HepG2 (cell line): ENCODE measurements at regions not wholly inside any gene's neighbourhood (a gene's known extent, or its start where the extent isn't known, plus 50 kb on each side); places are given as distances from the start of the nearest gene placed in this dataset.

ENCODE experiments used
- ATAC-seq: fragments of 200-7000 bp; cut with Tn5 transposase; 3 replicates; pipeline ENCODE4 v1.9.1; 2020; ENCODE audit warnings: mild to moderate bottlenecking, moderate library complexity
- BruUV-seq: library from RNA; stranded (reverse); fragments of 400-500 nt; replicated peaks from 2 replicates; lab custom pipeline; 2021; lab: Mats Ljungman, UMichigan
- CTCF ChIA-PET: fragments of 300-600 bp; formaldehyde crosslinking; extraction: SDS; loops from one replicate; lab custom pipeline; 2021; ENCODE audit warnings: low total read pairs, inconsistent platforms, low intra/inter-chr PET ratio; lab: Yijun Ruan, JAX
- POLR2A ChIA-PET: fragments of 350-600 bp; sonication (Branson Sonifier 250); formaldehyde crosslinking; loops from one replicate; lab custom pipeline; 2020; ENCODE audit warnings: antibody characterized with exemption, inconsistent platforms; lab: Yijun Ruan, JAX
- DNase-seq: peaks from one replicate; pipeline ENCODE4 v3.0.0-alpha.2; 2015; ENCODE audit warnings: low spot score
- FAIRE-seq: peaks from 3 replicates; lab custom pipeline; 2011; peaks lifted over from hg19 to GRCh38; lab: Jason Lieb, UNC
- H2AFZ ChIP-seq: one replicate; pipeline ENCODE4 v1.6.1; 2011; ENCODE audit warnings: low read length, inconsistent platforms
- H3K27ac ChIP-seq: fragments of 300-600 bp; 3 replicates; pipeline ENCODE4 v1.8.0; 2011; ENCODE audit warnings: mixed run types, mild to moderate bottlenecking, mixed read lengths, low read length, inconsistent platforms; ENCODE audit not compliant: insufficient read depth; ENCODE audit errors: extremely low read length
- H3K27me3 ChIP-seq, 2 experiments: fragments of 200-600 bp in 1 of 2; 2 replicates in 1 of 2; 3 replicates in 1 of 2; pipeline versions ENCODE4 v1.6.0 to v1.8.0; 2011; ENCODE audit warnings: low read length in 2 of 2, mild to moderate bottlenecking in 2 of 2, moderate library complexity in 2 of 2, inconsistent platforms in 1 of 2; ENCODE audit not compliant: insufficient read depth in 2 of 2, control insufficient read depth in 1 of 2
- H3K36me3 ChIP-seq, 2 experiments: fragments of 200-600 bp in 1 of 2; replicated peaks in 1 of 2; 2 replicates in 1 of 2; 3 replicates in 1 of 2; pipeline versions ENCODE4 v1.5.1 to v1.8.0; 2011; ENCODE audit warnings: low read length in 2 of 2, inconsistent platforms in 1 of 2; ENCODE audit not compliant: insufficient read depth in 2 of 2, control insufficient read depth in 1 of 2
- H3K4me1 ChIP-seq: 2 replicates; pipeline ENCODE4 v1.5.1; 2012; ENCODE audit warnings: low read length, inconsistent platforms; ENCODE audit not compliant: insufficient read depth
- H3K4me2 ChIP-seq: 2 replicates; pipeline ENCODE4 v1.6.0; 2011; ENCODE audit warnings: low read depth, low read length, inconsistent platforms
- H3K4me3 ChIP-seq, 3 experiments: fragments of 200-600 bp in 1 of 3; sonication (generic), shearing (Covaris generic) in 1 of 3; replicated peaks in 1 of 3; 2 replicates each; pipeline ENCODE4 v1.5.1; 2011 to 2016; ENCODE audit warnings: low read length in 3 of 3, inconsistent platforms in 2 of 3, low read depth in 2 of 3, mild to moderate bottlenecking in 2 of 3, control low read depth in 1 of 3, mixed read lengths in 1 of 3; ENCODE audit not compliant: insufficient read depth in 1 of 3
- H3K79me2 ChIP-seq: one replicate; pipeline ENCODE4 v1.6.1; 2011; ENCODE audit warnings: low read length, inconsistent platforms; ENCODE audit not compliant: insufficient read depth
- H3K9ac ChIP-seq: 2 replicates; pipeline ENCODE4 v1.6.0; 2011; ENCODE audit warnings: mild to moderate bottlenecking, low read depth, low read length, inconsistent platforms; ENCODE audit not compliant: insufficient read depth
- H3K9me3 ChIP-seq: 2 replicates; pipeline ENCODE4 v1.5.1; 2012; ENCODE audit warnings: mild to moderate bottlenecking, low read length
- H4K20me1 ChIP-seq: 2 replicates; pipeline ENCODE4 v1.6.0; 2011; ENCODE audit warnings: inconsistent platforms, mild to moderate bottlenecking, low read length, moderate library complexity; ENCODE audit not compliant: insufficient read depth
- ADNP ChIP-seq: sonication (generic); formaldehyde crosslinking; IDR thresholded peaks from 2 replicates; pipeline ENCODE4 v1.4.0; 2020; ENCODE audit warnings: missing genetic modification reagents
- IRF2 ChIP-seq: IDR thresholded peaks from 2 replicates; pipeline ENCODE4 v1.6.1; 2018; ENCODE audit warnings: missing genetic modification reagents, missing compliant biosample characterization
- MIER2 ChIP-seq: IDR thresholded peaks from 2 replicates; pipeline ENCODE4 v1.6.1; 2016; ENCODE audit warnings: missing biosample characterization, missing genetic modification reagents
- TSC22D2 ChIP-seq: sonication (generic); formaldehyde crosslinking; IDR thresholded peaks from 2 replicates; pipeline ENCODE4 v1.5.1; 2020; ENCODE audit warnings: missing genetic modification reagents, mild to moderate bottlenecking, borderline replicate concordance
- WGBS: methylation state at CpG from one replicate; pipeline ENCODE4 v1.1.6; 2017; ENCODE audit warnings: low lambda C conversion rate; 5-methylcytosine and 5-hydroxymethylcytosine counted together
- in situ Hi-C: cut with HindIII; loops from 2 replicates; pipeline ENCODE4 v1.10.0; 2017; ENCODE audit warnings: low pct_unique_long_range_greater_than_20kb; ENCODE audit not compliant: extremely low pct_ligation_motif_present
- intact Hi-C: fragments of 100-400 bp; cut with micrococcal nuclease; formaldehyde crosslinking; loops from one replicate; pipeline ENCODE4 v1.10.0; 2022; ENCODE audit not compliant: unreplicated experiment
- TF ChIP-seq, protein P1 (sequence below): sonication (generic); formaldehyde crosslinking; IDR thresholded peaks from 2 replicates; pipeline ENCODE4 v1.5.1; 2020; ENCODE audit warnings: missing genetic modification reagents, mild to moderate bottlenecking, borderline replicate concordance

DNA sequence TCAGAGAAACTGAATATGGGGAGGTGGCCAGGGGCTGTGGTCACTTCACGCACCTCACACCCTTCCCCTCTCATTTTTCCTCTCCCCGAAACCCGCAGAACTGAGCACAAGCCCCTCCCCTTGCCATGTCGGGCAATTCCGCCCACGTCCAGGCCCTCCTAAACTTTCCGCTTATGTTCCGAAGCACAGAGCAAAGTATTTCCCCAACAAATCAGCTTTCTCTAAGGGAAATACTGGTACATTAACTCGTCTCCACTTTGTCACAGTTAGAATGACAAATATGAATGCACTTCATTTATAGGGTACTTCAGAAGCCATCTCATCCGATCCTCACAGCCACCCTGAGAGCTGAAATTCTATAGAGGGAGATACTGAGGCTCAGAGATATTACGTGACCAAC is 94.7 kb upstream of the TMEM45B start:
- no peak overlapping the region for H3K4me2 ChIP-seq
- BruUV-seq, result no TSS peak
- in situ Hi-C loops, result no loop called here
- no peak overlapping the region for H3K4me3 ChIP-seq
- H3K79me2 ChIP-seq, result no peaks in the 10 kb centered on the region
- H3K9ac ChIP-seq, result no peak overlapping the region
- POLR2A ChIA-PET, result no interaction called here
- ATAC-seq (no peak), FAIRE-seq (no peak), DNase-seq (no peak)
- H3K36me3 ChIP-seq, result no peaks in the 10 kb centered on the region
- no peaks in the 10 kb centered on the region for H4K20me1 ChIP-seq
- H3K9me3 ChIP-seq, result no peaks in the 10 kb centered on the region
- no peaks in the 10 kb centered on the region for H3K4me1 ChIP-seq
- WGBS, result 40% methylated on average over 11 of the region's 11 CpGs
- intact Hi-C loops, result no loop called here
- H3K27ac ChIP-seq, result no peak overlapping the region
- TF ChIP-seq ADNP (CRISPR knock-in tag), result no peak
- no peak for TF ChIP-seq MIER2
- TF ChIP-seq TSC22D2, result no peak
- no peak overlapping the region for H2AFZ ChIP-seq
- CTCF ChIA-PET, result no interaction called here
- peaks cover 8 to 47% of the 10 kb centered on the region in 2 experiments; a peak in 3 of 5 replicates for H3K27me3 ChIP-seq

DNA sequence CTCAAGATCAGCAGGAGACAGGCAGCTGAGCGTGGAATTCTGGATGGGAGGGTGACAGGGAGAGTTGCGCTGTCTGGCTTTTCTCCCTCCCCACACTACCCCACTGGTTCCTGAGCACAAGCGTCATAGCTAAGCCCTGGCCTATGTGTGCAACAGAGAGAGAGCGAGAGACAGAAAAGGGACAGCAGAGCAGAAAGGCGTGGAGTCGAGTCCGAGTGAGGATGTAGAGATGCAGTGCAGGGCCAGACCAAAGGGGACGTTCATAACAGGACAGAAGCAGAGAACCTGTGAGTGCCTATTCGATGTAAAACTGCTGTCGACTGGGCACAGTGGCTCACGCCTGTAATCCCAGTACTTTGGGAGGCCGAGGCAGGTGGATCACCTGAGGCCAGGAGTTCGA is 94.0 kb upstream of the TMEM45B start:
- no peaks in the 10 kb centered on the region for H3K79me2 ChIP-seq
- H3K4me3 ChIP-seq, result no peak overlapping the region
- no peaks in the 10 kb centered on the region for H3K36me3 ChIP-seq
- no peak for ATAC-seq
- H3K27ac ChIP-seq, result no peak overlapping the region
- H3K4me2 ChIP-seq, result no peak overlapping the region
- in situ Hi-C loops, result no loop called here
- intact Hi-C loops, result no loop called here
- no peak overlapping the region for H3K9ac ChIP-seq
- H3K4me1 ChIP-seq, result no peaks in the 10 kb centered on the region
- H3K27me3 ChIP-seq, result peaks cover 8 to 47% of the 10 kb centered on the region in 2 experiments; a peak in 3 of 5 replicates
- H3K9me3 ChIP-seq, result no peaks in the 10 kb centered on the region
- H4K20me1 ChIP-seq, result no peaks in the 10 kb centered on the region
- H2AFZ ChIP-seq, result no peak overlapping the region
- ChIA-PET CTCF (no interaction called here), POLR2A (no interaction called here)
- TF ChIP-seq, protein P1, sequence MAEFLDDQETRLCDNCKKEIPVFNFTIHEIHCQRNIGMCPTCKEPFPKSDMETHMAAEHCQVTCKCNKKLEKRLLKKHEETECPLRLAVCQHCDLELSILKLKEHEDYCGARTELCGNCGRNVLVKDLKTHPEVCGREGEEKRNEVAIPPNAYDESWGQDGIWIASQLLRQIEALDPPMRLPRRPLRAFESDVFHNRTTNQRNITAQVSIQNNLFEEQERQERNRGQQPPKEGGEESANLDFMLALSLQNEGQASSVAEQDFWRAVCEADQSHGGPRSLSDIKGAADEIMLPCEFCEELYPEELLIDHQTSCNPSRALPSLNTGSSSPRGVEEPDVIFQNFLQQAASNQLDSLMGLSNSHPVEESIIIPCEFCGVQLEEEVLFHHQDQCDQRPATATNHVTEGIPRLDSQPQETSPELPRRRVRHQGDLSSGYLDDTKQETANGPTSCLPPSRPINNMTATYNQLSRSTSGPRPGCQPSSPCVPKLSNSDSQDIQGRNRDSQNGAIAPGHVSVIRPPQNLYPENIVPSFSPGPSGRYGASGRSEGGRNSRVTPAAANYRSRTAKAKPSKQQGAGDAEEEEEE (CRISPR knock-in tag), result no peak
- no peak for TF ChIP-seq IRF2 (CRISPR knock-in tag)
- no peak for DNase-seq
- BruUV-seq, result no TSS peak
- FAIRE-seq, result no peak
- WGBS, result 20% methylated on average over 12 of the region's 13 CpGs
